Fibroblast of mammary gland (primary cell): ENCODE measurements at regions not wholly inside any gene's neighbourhood (a gene's known extent, or its start where the extent isn't known, plus 50 kb on each side); places are given as distances from the start of the nearest gene placed in this dataset.

Experiments used
- DNase-seq: peaks from one replicate; pipeline ENCODE4 v3.0.0-alpha.2; 2010; ENCODE audit warnings: low read depth
- H3K4me3 ChIP-seq: 2 replicates; pipeline ENCODE4 v1.5.1; 2011; ENCODE audit warnings: low read depth, mild to moderate bottlenecking, low read length, moderate library complexity; ENCODE audit not compliant: control insufficient read depth
- TF ChIP-seq, protein P1 (sequence below): conservative IDR thresholded peaks from 2 replicates; pipeline ENCODE4 v1.5.1; 2011; ENCODE audit warnings: low read depth, low read length, inconsistent platforms; ENCODE audit not compliant: control insufficient read depth, insufficient read depth

DNA sequence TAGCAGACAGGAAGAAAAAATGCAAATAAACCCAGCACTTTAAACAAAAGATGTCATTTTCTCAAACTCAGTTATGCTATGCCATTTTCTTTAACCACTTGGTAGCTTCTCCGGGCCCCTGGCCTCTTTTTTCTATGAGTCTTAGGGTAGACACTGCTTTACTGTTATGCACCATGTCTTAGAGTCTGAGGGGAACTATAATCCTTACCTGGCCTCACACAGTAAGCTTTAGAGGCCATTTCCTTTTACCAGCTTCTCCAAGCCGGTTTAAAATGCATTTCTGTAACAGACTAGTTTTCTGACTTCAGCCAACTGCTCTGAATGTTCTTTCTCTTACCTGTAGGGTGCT is 73.7 kb upstream of the EDEM3 start:
- H3K4me3 ChIP-seq, result no peak overlapping the region
- TF ChIP-seq, protein P1, sequence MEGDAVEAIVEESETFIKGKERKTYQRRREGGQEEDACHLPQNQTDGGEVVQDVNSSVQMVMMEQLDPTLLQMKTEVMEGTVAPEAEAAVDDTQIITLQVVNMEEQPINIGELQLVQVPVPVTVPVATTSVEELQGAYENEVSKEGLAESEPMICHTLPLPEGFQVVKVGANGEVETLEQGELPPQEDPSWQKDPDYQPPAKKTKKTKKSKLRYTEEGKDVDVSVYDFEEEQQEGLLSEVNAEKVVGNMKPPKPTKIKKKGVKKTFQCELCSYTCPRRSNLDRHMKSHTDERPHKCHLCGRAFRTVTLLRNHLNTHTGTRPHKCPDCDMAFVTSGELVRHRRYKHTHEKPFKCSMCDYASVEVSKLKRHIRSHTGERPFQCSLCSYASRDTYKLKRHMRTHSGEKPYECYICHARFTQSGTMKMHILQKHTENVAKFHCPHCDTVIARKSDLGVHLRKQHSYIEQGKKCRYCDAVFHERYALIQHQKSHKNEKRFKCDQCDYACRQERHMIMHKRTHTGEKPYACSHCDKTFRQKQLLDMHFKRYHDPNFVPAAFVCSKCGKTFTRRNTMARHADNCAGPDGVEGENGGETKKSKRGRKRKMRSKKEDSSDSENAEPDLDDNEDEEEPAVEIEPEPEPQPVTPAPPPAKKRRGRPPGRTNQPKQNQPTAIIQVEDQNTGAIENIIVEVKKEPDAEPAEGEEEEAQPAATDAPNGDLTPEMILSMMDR, result no peak
- no peak for DNase-seq

DNA sequence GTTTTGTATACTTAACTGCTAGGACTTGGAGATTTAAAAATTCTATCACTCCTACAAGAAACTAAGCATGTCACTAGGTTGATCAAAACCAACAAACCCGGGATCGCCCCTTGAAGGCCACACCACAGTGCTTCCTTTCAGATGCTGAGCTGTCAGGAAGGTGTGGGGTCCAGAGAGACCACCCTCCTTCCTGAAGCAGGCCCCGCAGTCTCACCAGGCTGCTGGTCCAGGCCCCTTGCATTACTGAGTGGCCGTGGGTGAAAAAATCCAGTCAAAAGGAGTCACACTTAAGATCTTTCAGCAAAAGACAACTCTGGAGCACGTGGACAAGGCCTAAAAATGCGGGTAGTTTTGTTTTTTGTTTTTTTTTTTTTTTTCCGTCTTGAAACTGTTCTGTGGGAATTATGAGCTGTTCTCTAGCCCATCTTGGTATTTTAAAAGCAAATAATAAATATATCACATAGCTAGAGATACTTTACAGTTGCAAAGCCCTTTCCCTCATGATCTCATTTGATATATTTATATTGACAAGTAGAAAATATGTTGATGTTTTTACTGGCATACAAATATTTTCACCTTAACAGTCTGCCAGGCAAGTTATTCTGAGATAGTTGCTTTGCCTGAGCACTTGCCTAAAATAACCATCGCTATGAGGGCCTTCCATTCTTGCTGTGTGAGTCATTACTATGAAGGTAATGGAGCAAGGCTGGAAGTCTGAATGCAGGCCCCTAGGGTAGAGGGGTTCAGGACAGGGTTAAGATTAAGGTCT is 73.1 kb upstream of the EDEM3 start:
- peak; percentile 60 for DNase-seq
- TF ChIP-seq, protein P1, result no peak
- H3K4me3 ChIP-seq, result no peak overlapping the region

DNA sequence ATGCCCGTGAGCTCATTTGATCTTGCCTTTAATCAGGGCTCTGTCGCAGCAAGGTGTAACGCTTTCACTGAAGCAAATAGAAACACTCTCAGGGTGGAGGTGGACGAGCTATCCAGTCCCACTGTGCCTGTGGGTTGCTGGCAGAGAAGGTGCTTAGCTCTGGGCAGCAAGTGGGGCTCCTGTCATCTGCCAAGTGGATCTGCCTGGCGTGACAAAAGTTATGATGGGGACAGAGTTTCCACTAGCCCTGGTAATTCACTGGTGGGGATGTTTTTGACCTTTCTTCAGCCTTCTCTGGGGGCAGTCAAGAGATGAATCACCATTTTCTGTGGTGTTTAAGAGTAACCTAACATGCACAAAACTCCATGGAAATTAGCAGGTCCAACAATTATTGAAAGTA is 71.3 kb upstream of the EDEM3 start:
- TF ChIP-seq, protein P1, result no peak
- no peak for DNase-seq
- H3K4me3 ChIP-seq, result no peak overlapping the region

DNA sequence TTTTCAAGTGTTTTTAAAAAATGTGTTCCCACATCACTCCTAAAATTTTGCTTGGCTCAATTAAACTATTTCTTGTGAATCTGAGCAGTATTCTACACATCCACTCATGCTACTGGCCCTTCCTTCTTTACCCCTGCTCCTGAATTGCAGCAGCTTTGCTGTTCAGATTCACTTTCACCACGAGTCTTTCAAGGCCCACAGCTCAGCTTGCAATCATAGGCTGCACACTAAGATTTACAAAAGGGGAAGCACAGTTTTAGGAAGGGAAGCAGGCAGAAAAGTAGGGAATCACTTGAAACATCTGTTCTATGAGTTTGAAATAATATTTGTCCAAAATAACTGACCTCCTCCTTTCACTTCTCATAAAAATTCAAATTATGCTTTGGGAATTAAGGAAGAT is 70.9 kb upstream of the EDEM3 start:
- DNase-seq, result no peak
- no peak overlapping the region for H3K4me3 ChIP-seq
- TF ChIP-seq, protein P1, result no peak

DNA sequence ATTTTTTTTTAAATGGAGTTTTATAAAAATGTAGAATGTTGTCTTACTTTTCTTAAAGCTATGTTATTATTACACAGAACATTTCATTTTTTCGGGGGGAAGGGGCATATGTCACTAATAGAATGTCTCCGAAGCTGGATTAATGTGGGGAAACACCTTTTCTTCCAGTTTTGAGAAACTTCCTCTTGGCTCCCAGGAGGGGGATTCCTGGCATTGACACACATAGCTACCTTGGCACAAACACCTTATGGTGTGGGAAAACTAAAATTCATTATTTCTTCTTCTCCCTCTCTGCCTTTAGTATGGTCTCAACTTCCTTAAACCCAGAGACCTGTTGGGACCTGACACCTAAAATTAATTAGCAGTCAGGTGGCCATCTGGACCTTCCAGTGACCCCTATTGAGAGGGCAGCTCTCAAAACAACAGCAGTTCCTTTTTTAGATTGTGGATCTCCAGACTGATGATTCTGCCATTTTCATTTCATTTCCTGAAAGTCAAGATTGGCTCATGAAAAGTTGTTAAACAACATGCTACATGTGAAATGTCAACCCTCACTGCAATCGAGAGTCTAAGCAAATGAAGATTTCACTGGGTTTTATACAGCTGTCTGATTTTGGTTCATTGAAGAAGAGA is 70.1 kb upstream of the EDEM3 start:
- no peak overlapping the region for H3K4me3 ChIP-seq
- TF ChIP-seq, protein P1, result no peak
- DNase-seq, result no peak

DNA sequence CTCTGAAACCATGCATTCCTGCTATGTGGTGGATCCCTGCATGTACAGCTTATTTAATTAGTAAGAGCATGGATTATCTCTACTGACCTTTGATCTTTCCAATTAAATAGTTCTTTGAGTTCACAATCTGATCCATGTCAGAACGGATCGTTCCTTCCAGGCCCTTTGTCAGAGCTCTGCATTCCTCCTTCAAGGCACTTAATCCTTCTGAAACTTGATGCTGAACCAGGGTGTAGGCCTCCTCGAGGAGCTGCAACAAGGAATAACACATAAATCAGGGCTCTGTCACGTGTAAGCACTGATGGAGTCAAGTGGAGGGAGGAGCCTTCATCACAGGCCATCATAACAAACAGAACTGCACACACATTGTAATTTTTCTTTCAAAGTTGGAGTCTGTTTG is 68.4 kb upstream of the EDEM3 start:
- TF ChIP-seq, protein P1, result no peak
- H3K4me3 ChIP-seq, result no peak overlapping the region
- no peak for DNase-seq
